ENCODE measurements at regions not wholly inside any gene's neighbourhood (a gene's known extent, or its start where the extent isn't known, plus 50 kb on each side); places are given as distances from the start of the nearest gene placed in this dataset.
"Not testable (repeated sequence)": the region's sequence is repeated elsewhere in the genome, so short reads cannot be mapped to it uniquely, and the experiment has no call there.

DNA sequence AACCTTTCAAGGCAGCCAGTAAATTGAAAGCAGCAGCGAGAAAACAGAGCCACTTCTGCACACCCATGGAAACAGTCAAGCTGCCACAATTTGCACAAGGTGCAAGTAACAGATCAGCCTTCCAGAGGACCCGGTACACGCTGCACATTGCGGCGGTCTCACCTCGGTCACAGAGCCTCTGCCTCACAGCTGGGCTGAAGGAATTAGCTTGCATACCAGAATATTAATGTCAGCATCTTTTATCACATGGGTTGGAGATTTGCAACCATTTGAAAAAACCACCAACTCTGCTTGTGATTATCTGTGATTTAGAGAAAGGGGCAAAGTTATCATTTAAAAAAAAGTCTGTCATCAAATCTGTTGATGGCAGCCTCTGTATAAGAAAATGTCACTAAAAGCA, 330.5 kb upstream of the TCF4 start:
- no peak for DNase-seq (ENCODE audit: insufficient read length, low spot score)
- FAIRE-seq, result no peak

DNA sequence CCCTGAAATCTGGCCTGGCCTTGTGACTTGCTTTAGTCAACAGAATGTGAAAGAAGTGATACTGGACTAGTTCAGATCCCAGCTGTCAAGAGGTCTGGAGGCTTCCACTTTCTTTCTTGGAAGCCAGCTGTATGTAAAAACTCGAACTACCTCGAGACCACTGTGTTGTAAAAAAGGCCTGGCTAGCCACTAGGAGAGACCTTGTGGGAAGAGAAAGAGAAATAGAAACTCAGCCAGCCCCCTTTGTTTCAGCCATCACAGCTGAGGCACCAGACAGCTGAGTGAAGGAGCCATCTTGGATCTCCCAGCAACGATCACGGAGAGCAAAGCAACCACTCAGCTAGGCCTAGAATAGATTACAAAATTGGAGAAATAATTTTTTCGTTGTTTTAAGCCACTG, 324.9 kb upstream of the TCF4 start:
- no peak for DNase-seq (ENCODE audit: insufficient read length, low spot score)
- FAIRE-seq, result no peak

DNA sequence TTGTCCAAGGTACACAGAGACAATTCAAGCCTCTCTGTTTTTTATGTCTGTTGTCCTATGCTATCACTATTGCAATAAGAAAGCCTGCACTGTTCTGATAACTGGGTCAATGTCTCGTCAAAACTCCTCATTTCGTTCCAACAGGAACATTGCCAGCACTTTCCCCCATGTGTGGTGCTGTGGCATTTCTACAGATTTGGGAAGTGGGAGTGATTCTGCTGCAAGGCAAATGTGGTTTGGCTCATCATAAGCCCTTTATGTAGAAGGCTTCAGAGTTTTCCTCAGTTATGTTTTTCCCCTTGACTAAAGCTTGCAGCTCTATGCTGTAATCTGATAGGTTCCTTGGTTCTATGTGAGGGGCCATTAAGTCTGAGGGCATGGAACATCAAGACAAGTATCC, 324.1 kb upstream of the TCF4 start:
- FAIRE-seq (no peak), DNase-seq (ENCODE audit: insufficient read length, low spot score) (no peak)

DNA sequence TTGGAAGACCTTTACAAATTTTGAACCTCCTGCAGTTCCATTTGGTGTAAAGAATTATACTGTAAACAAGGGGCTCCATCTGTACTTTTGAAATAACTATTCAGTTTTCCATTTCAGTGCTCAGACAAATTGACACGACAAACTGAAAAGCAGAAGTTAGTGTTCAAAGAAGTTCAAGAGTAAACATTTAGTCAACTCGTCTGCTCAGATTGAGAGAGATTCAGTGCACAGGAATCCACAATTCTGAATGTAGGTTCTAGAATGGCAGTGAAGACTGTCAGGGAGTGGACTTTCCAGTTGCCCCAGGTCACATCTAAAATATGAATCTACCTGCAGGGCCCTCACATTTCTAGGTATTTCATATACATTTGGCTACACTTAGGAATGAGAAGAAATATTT, 322.3 kb upstream of the TCF4 start:
- no peak for FAIRE-seq
- no peak for DNase-seq (ENCODE audit: insufficient read length, low spot score)

DNA sequence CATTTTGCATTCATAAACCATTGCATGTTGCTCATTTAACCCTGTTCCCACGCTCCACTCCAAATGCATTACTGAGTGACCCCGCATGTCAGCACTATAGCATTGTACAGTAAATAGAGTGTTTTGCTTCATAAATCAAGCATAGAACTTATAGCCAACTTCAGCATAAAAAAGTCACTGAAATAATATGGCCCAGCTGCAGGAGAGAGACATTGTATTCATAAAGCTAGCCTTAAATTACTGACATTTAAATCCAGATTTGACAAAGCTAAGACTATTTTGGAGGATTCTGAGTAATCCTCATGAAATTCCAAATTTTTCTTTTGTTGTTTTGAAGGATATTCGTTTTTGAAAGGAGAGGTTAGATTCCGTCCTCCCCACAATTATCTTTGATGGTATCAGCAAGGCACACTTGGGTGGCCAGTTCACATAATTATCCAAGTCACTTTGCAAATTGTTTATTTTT, 320.9 kb upstream of the TCF4 start:
- DNase-seq (ENCODE audit: insufficient read length, low spot score) (no peak), FAIRE-seq (no peak)

DNA sequence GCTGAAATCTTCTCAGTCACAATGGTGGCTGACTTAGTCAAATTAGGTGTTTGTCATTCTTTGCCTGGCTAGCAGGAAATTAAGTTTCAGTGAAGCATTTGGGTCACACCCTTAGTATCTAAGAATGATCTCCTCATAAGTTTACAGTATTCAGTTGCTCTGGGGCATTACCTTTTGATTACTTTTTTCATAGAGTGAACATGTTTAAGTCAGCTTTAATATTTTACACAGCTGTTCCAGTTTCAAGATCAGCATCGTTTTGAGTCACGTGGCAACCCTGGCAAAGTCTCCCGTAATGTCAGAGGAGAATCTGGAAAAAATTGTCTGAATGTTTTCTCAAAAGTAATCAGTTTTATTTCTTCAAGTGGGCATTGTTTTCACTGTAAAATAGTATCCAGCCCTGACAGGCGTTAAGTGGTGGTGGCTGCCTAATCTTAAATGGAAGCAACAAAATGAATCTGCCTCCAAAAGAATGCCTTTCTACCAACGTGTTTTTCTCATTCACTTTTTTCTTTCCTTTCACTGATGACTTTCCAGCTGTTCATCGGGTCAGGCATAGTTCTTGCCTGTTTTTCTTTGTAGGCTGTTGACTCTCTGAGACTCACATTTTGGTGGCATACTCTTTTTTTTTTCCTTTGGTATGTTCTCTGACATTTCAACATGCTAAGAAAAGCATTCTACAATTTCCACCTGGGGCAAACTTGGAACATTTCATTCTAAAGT, 319.6 kb upstream of the TCF4 start:
- FAIRE-seq (no peak), DNase-seq (ENCODE audit: insufficient read length, low spot score) (no peak)

DNA sequence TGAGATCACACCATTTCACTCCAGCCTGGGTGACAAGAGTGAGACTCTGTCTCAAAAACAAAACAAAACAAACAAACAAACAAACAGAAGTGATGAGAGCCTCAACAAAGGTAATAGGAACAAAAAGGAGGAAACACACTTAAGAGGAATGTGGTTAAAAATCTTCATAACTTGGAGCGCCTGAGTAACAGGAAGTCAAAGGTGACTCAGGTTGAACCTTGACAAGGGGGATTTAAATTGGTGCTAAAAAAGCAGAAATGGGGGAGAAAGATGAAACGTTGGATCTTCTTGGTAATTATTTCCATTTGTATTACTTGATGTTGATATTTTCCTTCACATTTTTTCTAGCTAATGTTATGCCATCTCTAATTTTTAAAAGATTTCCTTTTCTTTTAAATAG, 318.5 kb upstream of the TCF4 start:
- FAIRE-seq, result no peak

DNA sequence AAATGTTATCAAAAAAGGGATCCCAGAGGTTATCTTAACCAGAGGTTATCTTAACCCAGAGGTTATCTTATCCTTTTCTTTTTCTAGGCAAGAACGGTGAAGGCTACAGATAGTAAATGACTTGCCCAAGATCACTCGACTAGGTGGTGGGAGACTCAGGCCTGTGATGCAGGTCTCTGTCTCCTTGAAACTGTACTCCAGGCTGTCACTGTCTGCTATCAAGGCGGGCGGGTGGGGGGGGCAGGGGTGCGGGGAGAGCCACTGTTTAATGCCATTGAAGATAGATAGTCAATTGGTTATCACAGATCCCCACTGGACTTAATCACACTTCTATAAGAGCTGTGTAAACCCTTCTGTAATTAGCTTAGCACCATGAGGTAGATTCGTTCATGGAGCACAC, 315.9 kb upstream of the TCF4 start:
- FAIRE-seq, result no peak
- DNase-seq (ENCODE audit: insufficient read length, low spot score), result no peak

More for the DNA sequence above, 318.5 kb upstream of the TCF4 start:
- no peak for DNase-seq (ENCODE audit: insufficient read length, low spot score)

DNA sequence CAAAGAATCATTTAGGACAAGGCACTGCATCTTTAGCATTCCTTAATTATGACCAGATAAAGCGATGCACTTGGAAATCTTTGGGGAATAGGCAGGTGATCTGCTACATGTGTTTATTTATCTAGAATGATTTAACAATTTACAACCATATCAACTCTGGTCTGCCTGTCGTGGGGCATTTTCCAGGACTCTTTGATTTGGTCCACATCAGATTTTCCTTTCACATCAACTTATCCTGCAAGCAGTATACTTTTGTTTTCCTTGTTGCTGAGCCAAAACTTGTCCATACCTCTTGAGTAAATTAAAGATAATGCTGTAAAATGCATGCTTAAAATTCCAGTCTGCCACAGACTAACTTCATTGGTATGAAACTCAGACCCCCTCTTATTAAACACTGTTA, 312.4 kb upstream of the TCF4 start:
- FAIRE-seq (no peak), DNase-seq (ENCODE audit: insufficient read length, low spot score) (peak; percentile 6)

DNA sequence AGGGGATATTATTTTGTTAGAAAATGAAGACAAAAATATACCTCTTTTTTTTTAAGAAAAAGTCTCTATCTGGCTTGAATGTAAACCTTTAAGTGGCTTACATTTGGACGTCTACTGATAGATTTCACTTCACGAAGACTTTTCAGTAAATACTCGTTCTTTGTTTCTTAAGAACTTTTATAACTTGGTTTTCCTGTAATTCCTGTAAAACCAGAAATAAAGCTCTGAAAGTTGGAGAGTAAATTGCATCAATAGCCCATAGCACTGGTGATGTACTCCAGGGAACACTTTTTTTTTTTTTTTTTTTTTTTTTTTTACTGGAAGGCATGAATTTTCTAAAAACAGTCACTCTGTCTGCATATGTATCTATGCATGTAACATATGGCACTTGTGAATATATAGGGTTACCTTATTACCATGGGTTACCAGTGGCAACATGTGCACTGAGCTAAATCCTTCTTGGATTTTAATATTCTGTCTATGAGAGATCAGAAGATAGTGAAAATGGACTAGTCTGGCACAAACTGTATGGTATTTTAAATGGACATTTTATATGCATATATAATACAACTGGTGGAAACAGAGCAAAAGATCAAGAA, 309.2 kb upstream of the TCF4 start:
- no peak for FAIRE-seq
- no peak for DNase-seq (ENCODE audit: insufficient read length, low spot score)

DNA sequence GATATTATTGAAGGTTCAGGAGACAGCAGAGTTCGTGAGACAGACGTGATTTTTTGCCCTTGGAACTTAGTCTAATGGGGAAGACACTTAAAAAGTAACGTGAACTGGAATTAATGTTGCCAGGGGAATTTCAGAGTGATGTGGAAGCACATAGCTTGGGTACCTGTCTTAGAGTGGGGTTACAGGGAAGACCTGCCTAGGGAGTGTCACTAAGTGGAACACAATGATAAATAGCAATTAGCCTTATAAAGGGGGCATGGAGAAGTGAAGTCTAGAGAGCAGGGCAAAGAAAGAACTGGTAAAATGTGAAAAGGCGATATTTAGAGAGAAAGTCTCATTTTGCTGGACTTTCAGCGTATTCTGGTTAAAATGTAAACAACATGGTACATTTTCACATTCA, 306.0 kb upstream of the TCF4 start:
- FAIRE-seq, result no peak
- no peak for DNase-seq (ENCODE audit: insufficient read length, low spot score)

DNA sequence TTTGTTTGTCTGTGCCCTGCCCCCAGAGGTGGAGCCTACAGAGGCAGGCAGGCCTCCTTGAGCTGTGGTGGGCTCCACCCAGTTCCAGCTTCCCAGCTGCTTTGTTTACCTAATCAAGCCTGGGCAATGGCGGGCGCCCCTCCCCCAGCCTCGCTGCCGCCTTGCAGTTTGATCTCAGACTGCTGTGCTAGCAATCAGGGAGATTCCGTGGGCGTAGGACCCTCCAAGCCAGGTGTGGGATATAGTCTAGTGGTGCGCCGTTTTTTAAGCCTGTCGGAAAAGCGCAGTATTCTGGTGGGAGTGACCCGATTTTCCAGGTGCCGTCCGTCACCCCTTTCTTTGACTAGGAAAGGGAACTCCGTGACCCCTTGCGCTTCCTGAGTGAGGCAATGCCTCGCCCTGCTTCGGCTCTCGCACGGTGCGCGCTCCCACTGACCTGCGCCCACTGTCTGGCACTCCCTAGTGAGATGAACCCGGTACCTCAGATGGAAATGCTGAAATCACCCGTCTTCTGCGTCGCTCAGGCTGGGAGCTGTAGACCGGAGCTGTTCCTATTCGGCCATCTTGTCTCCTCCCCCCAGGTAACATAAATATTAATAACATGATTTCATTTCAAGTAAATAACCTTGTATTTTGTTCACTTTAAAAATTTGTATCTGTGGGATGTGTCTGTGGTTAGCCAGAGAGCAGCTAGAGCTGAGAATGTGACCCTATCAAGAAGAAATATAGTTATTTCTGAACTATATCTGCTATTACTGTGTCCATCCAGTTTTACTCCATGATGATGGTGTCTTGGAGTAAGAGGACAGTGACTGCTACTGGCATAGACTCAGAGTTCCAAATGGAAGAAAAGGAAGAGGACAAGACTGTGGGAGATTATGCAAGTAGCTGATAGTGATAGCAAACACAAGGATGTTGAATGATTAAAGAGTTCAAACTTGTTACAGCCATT, 305.1 kb upstream of the TCF4 start:
- DNase-seq (ENCODE audit: insufficient read length, low spot score); FAIRE-seq: not testable (repeated sequence)

DNA sequence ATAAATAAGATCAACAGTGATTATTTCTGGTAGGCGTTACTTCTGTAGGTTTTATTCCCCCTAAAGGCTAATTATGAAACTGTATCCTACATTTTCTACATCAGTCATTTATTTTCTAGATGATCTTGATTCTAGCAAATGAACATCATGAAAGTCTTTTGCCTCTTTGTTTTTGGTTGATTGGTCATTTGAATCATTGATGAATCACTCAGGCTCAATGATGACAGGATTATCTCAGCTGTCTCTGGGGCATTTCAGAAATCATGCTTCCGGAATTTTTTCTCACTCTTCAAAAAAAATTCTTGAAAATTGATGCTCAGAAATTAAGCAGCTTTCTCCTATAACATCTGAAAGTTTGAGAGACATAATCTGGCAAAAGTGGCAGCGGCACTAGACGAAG, 298.9 kb upstream of the TCF4 start:
- FAIRE-seq (no peak), DNase-seq (ENCODE audit: insufficient read length, low spot score) (no peak)

DNA sequence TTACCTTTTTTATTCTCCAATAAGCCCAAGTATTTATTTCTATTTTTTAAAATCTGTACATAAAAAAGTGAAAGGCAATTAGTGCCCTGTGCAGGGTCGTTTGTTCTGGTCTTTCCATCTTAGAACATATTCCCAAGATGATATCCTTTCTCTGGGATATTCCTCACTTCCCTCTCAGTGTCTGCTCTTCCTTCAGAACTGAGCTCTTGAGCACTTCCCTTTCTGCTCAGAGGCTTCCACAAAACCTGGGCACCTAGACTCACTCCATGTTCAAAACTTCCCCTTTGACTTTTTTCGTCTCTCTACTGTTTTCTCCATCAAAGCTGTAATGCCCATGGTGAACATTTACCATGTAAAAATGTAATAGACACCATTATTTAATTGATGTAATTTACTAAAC, 296.5 kb upstream of the TCF4 start:
- DNase-seq (ENCODE audit: insufficient read length, low spot score), result no peak
- no peak for FAIRE-seq

DNA sequence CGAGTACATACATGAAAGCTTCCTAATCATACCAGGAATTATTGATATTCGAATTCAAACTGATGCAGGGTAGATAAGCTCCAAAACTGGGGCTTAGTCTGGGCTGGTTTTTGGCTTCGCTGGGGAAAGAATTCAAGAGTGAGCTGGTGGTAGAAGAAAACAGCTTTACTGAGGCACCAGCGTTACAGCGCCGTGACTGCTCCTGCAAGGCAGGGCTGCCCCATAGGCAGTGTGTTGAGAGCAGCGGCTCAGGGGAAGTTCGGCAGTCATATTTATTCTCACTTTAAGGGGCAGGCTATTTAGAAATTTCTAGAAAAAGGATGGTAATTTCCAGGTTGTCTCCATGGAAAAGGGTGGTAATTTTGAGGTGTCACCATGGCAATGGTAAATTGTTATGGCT, 292.6 kb upstream of the TCF4 start:
- no peak for FAIRE-seq

DNA sequence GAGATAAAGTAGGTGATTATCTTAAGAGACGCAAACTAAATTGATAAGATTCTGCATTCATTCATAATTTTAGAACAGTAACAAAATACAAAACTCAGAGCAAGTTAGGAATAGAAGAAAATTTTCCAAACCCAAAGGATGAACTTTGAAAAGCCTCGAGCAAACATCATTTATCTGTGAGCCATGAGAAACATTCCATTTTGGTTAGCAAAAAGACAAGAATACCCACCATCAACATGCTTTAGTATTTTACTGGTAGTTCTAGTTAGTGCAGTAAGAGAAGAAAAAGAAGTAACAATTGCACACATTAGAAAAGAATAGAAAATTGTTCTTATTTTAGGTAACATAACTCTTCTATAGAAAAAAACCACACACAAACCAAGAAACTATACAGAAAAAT, 291.3 kb upstream of the TCF4 start:
- no peak for DNase-seq (ENCODE audit: insufficient read length, low spot score)
- no peak for FAIRE-seq

More for the DNA sequence above, 292.6 kb upstream of the TCF4 start:
- no peak for DNase-seq (ENCODE audit: insufficient read length, low spot score)

DNA sequence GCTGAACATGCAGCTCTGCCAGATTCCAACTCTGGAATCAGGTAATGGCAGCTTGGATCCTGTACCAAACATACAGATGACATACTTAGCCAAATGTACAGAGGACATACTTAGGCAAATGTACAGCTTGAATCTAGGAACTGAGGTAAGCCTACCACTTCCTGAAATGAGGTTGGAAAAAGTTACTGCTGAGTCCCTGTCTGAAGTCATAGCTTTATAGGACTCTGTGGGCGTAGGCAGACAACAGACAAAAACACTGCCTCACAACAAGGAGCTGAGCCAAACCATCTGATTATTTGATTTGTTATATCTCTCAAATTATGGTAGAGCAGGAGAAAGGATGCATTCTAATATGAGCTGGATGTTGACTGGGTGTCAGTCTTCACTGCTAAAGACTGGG, 290.2 kb upstream of the TCF4 start:
- FAIRE-seq, result no peak
- DNase-seq (ENCODE audit: insufficient read length, low spot score), result no peak

DNA sequence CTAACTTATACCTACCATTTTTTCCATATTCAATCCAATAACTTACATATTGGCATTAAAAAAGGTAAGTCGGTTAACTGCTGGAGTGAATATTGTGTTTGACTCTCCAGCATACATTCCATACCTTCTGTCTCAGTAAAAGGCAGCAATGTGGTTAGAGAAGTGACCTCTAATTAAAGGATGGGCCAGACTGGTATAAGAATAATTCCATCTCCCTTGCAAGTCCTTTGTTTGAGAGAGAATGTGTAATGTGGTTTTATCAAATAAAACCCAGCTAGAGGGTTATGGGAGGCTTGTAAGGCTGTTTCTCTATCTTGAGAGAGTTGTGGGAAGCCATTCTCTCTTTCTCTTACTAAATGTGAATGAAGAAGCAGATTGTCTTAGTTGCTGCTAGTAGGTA, 289.3 kb upstream of the TCF4 start:
- FAIRE-seq (no peak), DNase-seq (ENCODE audit: insufficient read length, low spot score) (no peak)

DNA sequence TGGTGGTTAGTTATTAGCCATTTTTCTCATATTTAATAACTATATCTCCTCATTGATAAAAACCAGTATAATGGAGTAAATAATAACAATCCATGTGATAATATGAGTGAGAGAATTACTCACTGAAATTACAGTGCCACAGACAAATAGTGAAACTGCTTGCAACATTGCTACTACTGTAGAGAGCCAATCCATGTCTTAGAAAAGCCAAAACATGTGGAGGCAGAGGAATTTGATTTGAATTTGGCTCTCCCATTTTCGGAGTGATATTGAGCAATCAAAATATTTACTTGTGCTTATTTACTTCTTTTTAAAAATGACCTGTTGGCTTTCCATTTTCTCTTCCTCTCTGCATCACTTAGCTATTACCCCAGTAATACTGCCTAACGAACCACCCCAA, 288.3 kb upstream of the TCF4 start:
- FAIRE-seq (no peak), DNase-seq (ENCODE audit: insufficient read length, low spot score) (no peak)

DNA sequence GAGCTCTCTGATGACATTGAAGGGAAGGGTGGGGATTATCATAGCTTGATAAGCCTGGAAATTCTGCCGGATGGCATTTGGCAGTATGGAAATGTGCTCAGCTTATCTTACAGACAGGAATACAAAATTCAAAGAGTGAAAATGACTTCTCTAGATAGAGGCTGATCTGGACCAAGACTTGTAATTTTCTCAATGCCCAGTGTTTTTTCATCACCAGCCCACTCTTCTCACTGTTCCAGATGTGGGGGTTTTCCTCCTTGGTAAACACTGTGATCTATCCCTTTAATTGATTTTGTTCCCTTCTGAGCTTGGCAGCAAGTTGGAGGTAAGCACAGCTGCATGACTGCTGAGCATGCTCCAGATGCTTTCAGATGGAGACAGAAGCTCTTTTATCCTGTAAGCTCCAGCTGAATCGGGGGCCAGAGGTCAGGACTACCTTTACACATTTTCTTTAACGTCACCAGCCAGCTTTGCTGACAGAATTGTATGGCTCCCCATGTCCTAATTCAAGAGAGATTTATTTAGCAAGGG, 287.4 kb upstream of the TCF4 start:
- DNase-seq (ENCODE audit: insufficient read length, low spot score) (no peak), FAIRE-seq (no peak)

Data from HTR-8/SVneo (cell line).